Heart left ventricle (tissue), 16 donors: ENCODE measurements at regions not wholly inside any gene's neighbourhood (a gene's known extent, or its start where the extent isn't known, plus 50 kb on each side); places are given as distances from the start of the nearest gene placed in this dataset.
A peak's percentile ranks its signal among the peaks of the same experiment; 100 is the strongest.

ENCODE experiments used
- ATAC-seq, 4 donors: fragments of 200-7000 bp; cut with Tn5 transposase; one replicate each; pipeline ENCODE4 v1.9.1; 2020 to 2022; ENCODE audit warnings: moderate library complexity in 4 of 4, mild to moderate bottlenecking in 3 of 4, moderate number of reproducible peaks in 1 of 4
- DNase-seq, 5 donors: peaks; one replicate each; pipeline ENCODE4 v3.0.0-alpha.2; 2020
- H3K27ac ChIP-seq, 12 donors: fragments of 200-600 bp; sonication (generic) in 4 of 12; one replicate each; pipeline versions ENCODE4 v1.5.0 to v1.8.0; 2016 to 2022; ENCODE audit warnings: mild to moderate bottlenecking in 2 of 12
- H3K27me3 ChIP-seq, 9 donors: fragments of 200-600 bp; sonication (generic) in 2 of 9; one replicate each; pipeline versions ENCODE4 v1.5.1 to v1.8.0; 2016 to 2022; ENCODE audit warnings: mild to moderate bottlenecking in 3 of 9
- H3K36me3 ChIP-seq, 9 donors: fragments of 200-600 bp; sonication (generic) in 2 of 9; one replicate each; pipeline versions ENCODE4 v1.5.0 to v1.8.0; 2018 to 2022; ENCODE audit warnings: mild to moderate bottlenecking in 2 of 9
- H3K4me1 ChIP-seq, 12 donors: fragments of 200-600 bp; sonication (generic) in 4 of 12; one replicate each; pipeline versions ENCODE4 v1.5.0 to v1.8.0; 2016 to 2022; ENCODE audit warnings: mild to moderate bottlenecking in 3 of 12
- H3K4me3 ChIP-seq, 12 donors: fragments of 200-600 bp; sonication (generic) in 4 of 12; one replicate each; pipeline versions ENCODE4 v1.5.0 to v1.8.0; 2017 to 2022; ENCODE audit warnings: mild to moderate bottlenecking in 9 of 12, moderate library complexity in 4 of 12
- H3K9me3 ChIP-seq, 12 donors: fragments of 200-600 bp; sonication (generic) in 4 of 12; one replicate each; pipeline versions ENCODE4 v1.5.0 to v1.8.0; 2016 to 2022; ENCODE audit warnings: mild to moderate bottlenecking in 1 of 12
- POLR2A ChIP-seq, 2 donors: fragments of 450-650 bp; IDR thresholded peaks; one replicate each; pipeline ENCODE4 v1.6.1; 2017; ENCODE audit warnings: antibody characterized with exemption in 2 of 2, mild to moderate bottlenecking in 2 of 2, moderate library complexity in 2 of 2
- WGBS, 4 donors: extraction: QIAGEN DNeasy Blood & Tissue Kit in 2 of 4; methylation state at CpG; one replicate each; pipeline versions ENCODE4 v1.1.5 to v1.1.7; 2013 to 2018; 5-methylcytosine and 5-hydroxymethylcytosine counted together
- intact Hi-C, 10 donors: fragments of 100-400 bp; cut with DNase I; formaldehyde crosslinking; loops; one replicate each; pipeline versions ENCODE4 v1.11.1 to v1.14.2; 2022
- TF ChIP-seq, protein P1 (sequence below), 12 donors: fragments of 200-600 bp; sonication (generic) in 4 of 12; IDR thresholded peaks; one replicate each; pipeline versions ENCODE4 v1.5.0 to v1.8.0; 2018 to 2022; ENCODE audit warnings: antibody characterized with exemption in 12 of 12, mild to moderate bottlenecking in 5 of 12
- donor health status: ischemic (EF 13 %, LVEDD 7.1; RV severe dilation, severe dysfunction).
- donor health status: healthy with polysubstance abuse.
- donor health status: DM: no; HTN: yes; CAD: no.
- donor health status: DM: no; HTN: no; CAD: no.
- donor health status: ischemic (EF 25% LVEDD 6.9; RV normal size, moderate dysfunction).
- donor health status: ischemic (EF 25% LVEDD 5.7; RV mildly dilated, moderate dysfunction).
- donor health status: healthy.
- donor health status: DM: yes; HTN: yes; CAD: no.
- donor health status: ischemic (EF 35%, LVEDD 5.7; RV mildly dilated, moderate dysfunction).
- donor health status: nonischemic (EF 11% LVEDD 7.7; RV severe dilation, severe dysfunction).
- donor health status: DM: yes; HTN: yes; CAD: no.
- donor health status: PGD.
- donor health status: ischemic (EF 29% LVEDD 5.4; RV normal size, mild dysfunction).
- donor health status: nonischemic (EF 23%, LVEDD 6.1; RV moderate dilation, normal function).

DNA sequence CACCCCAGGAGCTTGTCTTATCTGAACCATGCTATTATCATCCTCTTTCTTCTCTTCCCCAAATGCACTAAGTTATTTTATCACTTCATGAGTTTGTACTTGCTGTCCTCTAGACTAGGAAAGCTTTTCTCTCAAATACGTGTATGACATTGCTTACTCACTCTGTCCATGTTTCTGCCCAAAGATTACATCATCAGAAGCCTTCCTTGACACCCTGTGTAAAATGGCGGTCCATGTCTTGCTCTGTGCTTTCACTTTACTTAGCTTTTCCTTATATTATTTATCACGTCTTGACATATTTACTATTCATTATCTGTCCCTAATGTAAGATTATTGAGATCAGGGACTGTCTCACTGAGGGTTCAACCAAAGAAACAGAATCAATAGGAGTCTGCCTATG is 196.1 kb upstream of the ZEB2 start:
- Histone ChIP-seq H3K9me3 (peaks cover 0 to 23% (median 15%) of the 10 kb centered on the region in 12 donors), H3K4me1 (peaks cover 0 to 19% (median 9%) of the 10 kb centered on the region in 12 donors), H3K4me3 (no peak overlapping the region), H3K27me3 (no peaks in the 10 kb centered on the region), H3K36me3 (no peaks in the 10 kb centered on the region), H3K27ac (no peak overlapping the region)
- intact Hi-C loops = no loop called here
- 82 to 87% (median 84%) methylated on average over 3 of the region's 3 CpGs for WGBS, 4 donors
- TF ChIP-seq, protein P1, sequence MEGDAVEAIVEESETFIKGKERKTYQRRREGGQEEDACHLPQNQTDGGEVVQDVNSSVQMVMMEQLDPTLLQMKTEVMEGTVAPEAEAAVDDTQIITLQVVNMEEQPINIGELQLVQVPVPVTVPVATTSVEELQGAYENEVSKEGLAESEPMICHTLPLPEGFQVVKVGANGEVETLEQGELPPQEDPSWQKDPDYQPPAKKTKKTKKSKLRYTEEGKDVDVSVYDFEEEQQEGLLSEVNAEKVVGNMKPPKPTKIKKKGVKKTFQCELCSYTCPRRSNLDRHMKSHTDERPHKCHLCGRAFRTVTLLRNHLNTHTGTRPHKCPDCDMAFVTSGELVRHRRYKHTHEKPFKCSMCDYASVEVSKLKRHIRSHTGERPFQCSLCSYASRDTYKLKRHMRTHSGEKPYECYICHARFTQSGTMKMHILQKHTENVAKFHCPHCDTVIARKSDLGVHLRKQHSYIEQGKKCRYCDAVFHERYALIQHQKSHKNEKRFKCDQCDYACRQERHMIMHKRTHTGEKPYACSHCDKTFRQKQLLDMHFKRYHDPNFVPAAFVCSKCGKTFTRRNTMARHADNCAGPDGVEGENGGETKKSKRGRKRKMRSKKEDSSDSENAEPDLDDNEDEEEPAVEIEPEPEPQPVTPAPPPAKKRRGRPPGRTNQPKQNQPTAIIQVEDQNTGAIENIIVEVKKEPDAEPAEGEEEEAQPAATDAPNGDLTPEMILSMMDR (IDR thresholded peaks at IDR 0.05) = no peak
- no peak for TF ChIP-seq POLR2A (IDR thresholded peaks at IDR 0.05)
- ATAC-seq = no peak
- no peak for DNase-seq

DNA sequence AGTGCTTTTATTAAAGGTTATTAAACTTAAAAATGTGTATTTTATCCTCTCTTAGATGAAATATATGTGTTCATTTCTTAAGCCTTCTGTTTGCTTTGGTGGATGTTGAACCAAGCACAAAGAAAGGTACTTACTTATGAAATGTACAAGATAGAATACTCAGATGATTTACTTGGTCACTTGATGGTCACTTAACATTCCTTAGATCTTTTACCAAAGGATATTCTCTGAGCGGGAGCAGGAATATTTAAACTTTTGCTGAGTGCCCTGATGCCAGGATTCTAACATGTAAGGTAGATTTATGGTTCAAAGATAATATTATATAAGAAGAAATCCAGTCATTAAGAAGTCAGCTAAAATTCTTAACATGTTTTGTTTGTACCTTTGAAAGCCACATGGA is 193.5 kb upstream of the ZEB2 start:
- DNase-seq = no peak
- H3K4me1 ChIP-seq = peaks cover 0 to 19% (median 9%) of the 10 kb centered on the region in 12 donors
- TF ChIP-seq, protein P1 (IDR thresholded peaks at IDR 0.05) = no peak
- TF ChIP-seq POLR2A (IDR thresholded peaks at IDR 0.05) = no peak
- peaks cover 0 to 14% (median 9%) of the 10 kb centered on the region in 12 donors for H3K9me3 ChIP-seq
- H3K4me3 ChIP-seq = no peak overlapping the region
- no peaks in the 10 kb centered on the region for H3K36me3 ChIP-seq
- no peaks in the 10 kb centered on the region for H3K27me3 ChIP-seq
- intact Hi-C loops = loop anchor here in 1 of 10 donors (5.0 kb wide), 1 partner anchor 186 kb away; no protein-coding TSS in a partner anchor
- no peak overlapping the region for H3K27ac ChIP-seq
- ATAC-seq = no peak
- 42 to 54% (median 47%) methylated on average over 1 of the region's 1 CpG for WGBS, 4 donors

DNA sequence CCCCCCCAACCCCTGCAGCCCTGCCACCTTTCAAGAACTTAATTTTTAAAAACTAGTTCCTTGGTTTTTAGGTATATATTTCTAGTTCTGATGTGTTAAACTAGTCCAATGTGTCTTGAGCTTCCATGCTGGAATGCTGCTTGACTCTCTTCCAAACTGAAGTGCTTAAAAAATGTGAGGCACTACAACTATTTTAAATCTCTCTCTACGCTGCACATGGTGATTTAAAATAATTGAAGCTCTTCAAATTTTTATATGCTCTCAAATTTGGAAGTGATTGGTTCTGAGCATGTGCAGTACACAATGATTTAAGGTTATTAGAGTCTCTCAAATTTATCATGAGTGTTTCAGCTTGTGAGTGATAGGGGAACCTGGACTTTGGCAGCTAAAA is 192.6 kb upstream of the ZEB2 start:
- intact Hi-C loops = loop anchor here in 1 of 10 donors (5.0 kb wide), 1 partner anchor 185 kb away; no protein-coding TSS in a partner anchor
- no peak for TF ChIP-seq POLR2A (IDR thresholded peaks at IDR 0.05)
- TF ChIP-seq, protein P1 (IDR thresholded peaks at IDR 0.05) = no peak
- H3K4me3 ChIP-seq = no peak overlapping the region
- ATAC-seq = no peak
- H3K9me3 ChIP-seq = peaks cover 0 to 5% (median 1%) of the 10 kb centered on the region in 12 donors
- no peaks in the 10 kb centered on the region for H3K36me3 ChIP-seq
- no peak for DNase-seq
- 28 to 34% (median 32%) methylated on average over 1 of the region's 1 CpG for WGBS, 4 donors
- H3K27me3 ChIP-seq = no peaks in the 10 kb centered on the region
- H3K27ac ChIP-seq = peak overlapping the region in 1 of 12 donors; percentile 8
- peaks cover 0 to 19% (median 9%) of the 10 kb centered on the region in 12 donors for H3K4me1 ChIP-seq

DNA sequence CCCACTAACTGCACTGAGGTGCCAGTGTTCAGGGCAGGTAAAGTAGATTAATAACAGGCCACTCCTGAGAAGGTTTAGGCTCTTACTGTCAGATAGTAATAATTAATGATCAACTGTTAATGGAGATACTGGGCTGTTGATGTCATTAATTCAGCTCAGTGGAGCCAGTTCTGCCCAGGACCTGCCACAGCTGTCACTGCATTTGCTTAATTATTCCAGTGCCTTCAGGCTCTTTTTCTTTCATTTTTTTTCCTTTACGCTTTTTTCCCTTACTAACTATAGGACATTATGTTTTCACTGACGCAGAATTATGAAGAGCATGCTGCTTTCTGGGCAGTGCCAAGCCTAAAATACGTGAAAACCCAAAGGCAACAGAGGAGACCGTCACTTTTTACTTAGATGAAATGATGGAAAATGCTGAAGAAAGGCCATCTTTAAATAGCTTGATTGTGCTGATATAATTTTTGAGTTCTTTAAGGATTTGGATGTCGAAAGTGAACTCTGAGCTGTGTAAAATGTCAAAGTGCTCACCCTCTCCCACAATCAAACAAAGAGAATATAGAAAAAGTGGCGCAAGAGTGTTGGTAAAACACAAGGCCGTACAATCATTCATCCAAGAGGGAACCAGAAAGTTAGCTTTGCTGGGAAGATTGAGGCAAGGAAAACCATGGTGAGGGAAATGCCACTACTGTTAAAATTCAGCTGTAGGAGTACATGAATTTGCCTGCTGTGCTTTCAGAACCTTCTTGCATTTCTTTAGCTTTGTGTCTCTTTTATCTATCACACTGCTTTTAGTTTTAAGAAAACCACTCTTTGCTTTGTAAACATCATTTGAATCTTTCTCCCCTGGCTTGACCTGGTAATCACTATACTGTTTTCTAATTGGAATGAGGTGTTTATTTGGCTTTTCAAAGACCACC is 192.0 kb upstream of the ZEB2 start:
- Histone ChIP-seq H3K27ac (peak overlapping the region in 1 of 12 donors; percentile 8), H3K4me3 (no peak overlapping the region), H3K9me3 (no peaks in the 10 kb centered on the region), H3K36me3 (no peaks in the 10 kb centered on the region), H3K27me3 (no peaks in the 10 kb centered on the region), H3K4me1 (peaks cover 0 to 19% (median 9%) of the 10 kb centered on the region in 12 donors)
- TF ChIP-seq POLR2A (IDR thresholded peaks at IDR 0.05) = no peak
- TF ChIP-seq, protein P1 (IDR thresholded peaks at IDR 0.05) = no peak
- ATAC-seq = no peak
- WGBS, 4 donors = 85 to 92% (median 88%) methylated on average over 7 of the region's 7 CpGs
- intact Hi-C loops = loop anchor here in 1 of 10 donors (5.0 kb wide), 1 partner anchor 185 kb away; no protein-coding TSS in a partner anchor
- DNase-seq = no peak
